ENCODE measurements at regions not wholly inside any gene's neighbourhood (a gene's known extent, or its start where the extent isn't known, plus 50 kb on each side); places are given as distances from the start of the nearest gene placed in this dataset.

DNA sequence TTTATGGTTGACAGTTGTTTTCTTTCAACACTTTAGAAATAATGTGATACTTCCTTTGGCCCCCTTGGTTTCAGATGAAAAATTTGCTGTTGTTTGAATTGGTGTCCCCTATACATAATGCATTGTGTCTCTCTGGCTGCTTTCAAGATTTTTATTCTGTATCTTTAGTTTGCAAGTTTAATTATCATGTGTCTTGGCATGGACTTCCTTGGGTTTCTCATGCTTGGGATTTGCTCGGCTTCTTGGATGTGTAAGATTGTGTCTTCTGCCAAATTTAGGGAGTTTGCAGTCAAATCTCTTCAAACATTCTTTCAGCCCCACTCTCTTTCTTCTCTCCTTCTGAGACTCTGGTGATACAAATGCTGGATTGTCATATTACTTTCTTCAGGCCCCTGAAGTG, 53.4 kb upstream of the PTPRG start:
- ChIA-PET CTCF (no interaction called here), POLR2A (no interaction called here)
- no peak for TF ChIP-seq CTCF (IDR thresholded peaks at IDR 0.05; ENCODE audit: control extremely low read depth, extremely low read depth, low read depth, missing control alignments)
- no peak for DNase-seq (ENCODE audit: extremely low spot score)
